ENCODE measurements at regions not wholly inside any gene's neighbourhood (a gene's known extent, or its start where the extent isn't known, plus 50 kb on each side); places are given as distances from the start of the nearest gene placed in this dataset.

GRCh38 chr5:97750576-97750975 lies 567.5 kb upstream of the RIOK2 start:
- no peak for DNase-seq

- no peak for DNase-seq
Measured at GRCh38 chr5:97751540-97751939, 568.5 kb upstream of the RIOK2 start.

GRCh38 chr5:97752871-97753270 lies 569.8 kb upstream of the RIOK2 start:
- no peak for DNase-seq

GRCh38 chr5:97762483-97762882 lies 579.4 kb upstream of the RIOK2 start:
- DNase-seq: no peak

GRCh38 chr5:97764700-97765099 lies 581.7 kb upstream of the RIOK2 start:
- no peak for DNase-seq

GRCh38 chr5:97778451-97778850 lies 595.4 kb upstream of the RIOK2 start:
- DNase-seq: no peak

GRCh38 chr5:97788369-97788768 lies 605.3 kb upstream of the RIOK2 start:
- DNase-seq: no peak

GRCh38 chr5:97797994-97798451 lies 615.0 kb upstream of the RIOK2 start:
- DNase-seq: no peak

GRCh38 chr5:97801461-97801860 lies 618.4 kb upstream of the RIOK2 start:
- no peak for DNase-seq

- no peak for DNase-seq
Measured at GRCh38 chr5:97820138-97820537, 637.1 kb upstream of the RIOK2 start.

- no peak for DNase-seq
Measured at GRCh38 chr5:97832645-97833296, 649.7 kb upstream of the RIOK2 start.

- DNase-seq: no peak
Measured at GRCh38 chr5:97834561-97834960, 651.5 kb upstream of the RIOK2 start.

- DNase-seq: no peak
Measured at GRCh38 chr5:97835112-97835511, 652.1 kb upstream of the RIOK2 start.

- no peak for DNase-seq
Measured at GRCh38 chr5:97836816-97837215, 653.8 kb upstream of the RIOK2 start.

GRCh38 chr5:97838214-97838613 lies 655.2 kb upstream of the RIOK2 start:
- DNase-seq: no peak

- DNase-seq: no peak
Measured at GRCh38 chr5:97839341-97840086, 656.5 kb upstream of the RIOK2 start.

GRCh38 chr5:97840643-97841042 lies 657.6 kb upstream of the RIOK2 start:
- no peak for DNase-seq

- DNase-seq: no peak
Measured at GRCh38 chr5:97842687-97843086, 659.6 kb upstream of the RIOK2 start.

GRCh38 chr5:97844797-97845196 lies 661.8 kb upstream of the RIOK2 start:
- no peak for DNase-seq

- DNase-seq: no peak
Measured at GRCh38 chr5:97846643-97847042, 663.6 kb upstream of the RIOK2 start.

- DNase-seq: no peak
Measured at GRCh38 chr5:97847920-97848631, 665.0 kb upstream of the RIOK2 start.

GRCh38 chr5:97851036-97851435 lies 668.0 kb upstream of the RIOK2 start:
- DNase-seq: no peak

GRCh38 chr5:97854871-97855762 lies 672.1 kb upstream of the RIOK2 start:
- DNase-seq: no peak

Data from stimulated activated CD4-positive, alpha-beta T cell treated with anti-CD3 and anti-CD28 coated beads, Interleukin-4, amount 100 ng/mL, for 24 hours (primary cell).